ENCODE measurements at regions not wholly inside any gene's neighbourhood (a gene's known extent, or its start where the extent isn't known, plus 50 kb on each side); places are given as distances from the start of the nearest gene placed in this dataset.

GRCh38 chr2:235267251-235267650, 226.6 kb upstream of the AGAP1 start:
- TF ChIP-seq JUN (IDR thresholded peaks at IDR 0.05; ENCODE audit: borderline replicate concordance, insufficient read depth, insufficient read length, low read depth) = no peak
- BruUV-seq (replicated peaks) = no TSS peak
- H3K79me2 ChIP-seq (ENCODE audit: control insufficient read depth, insufficient read depth, low read length) = no peaks in the 10 kb centered on the region
- H3K27me3 ChIP-seq (ENCODE audit: control insufficient read depth in 2 of 2, insufficient read depth in 2 of 2, low read length in 2 of 2) = no peaks in the 10 kb centered on the region
- no peak overlapping the region for H3K4me2 ChIP-seq (ENCODE audit: insufficient read depth, low read length)
- intact Hi-C loops (cut with micrococcal nuclease) (no loop called here), dilution Hi-C loops (cut with MboI; ENCODE audit: extremely low pct_ligation_motif_present, low sequenced_read_pairs) (no loop called here)
- no peaks in the 10 kb centered on the region for H4K20me1 ChIP-seq (replicated peaks; ENCODE audit: control insufficient read depth, extremely low read depth, insufficient read depth, low read length)
- peaks cover 33% of the 10 kb centered on the region for H3K4me1 ChIP-seq (ENCODE audit: control insufficient read depth, extremely low read depth, insufficient read depth, low read length)
- no peaks in the 10 kb centered on the region for H3K36me3 ChIP-seq (ENCODE audit: control insufficient read depth in 2 of 2, extremely low read depth in 1 of 2, insufficient read depth in 2 of 2, low read length in 2 of 2)
- FAIRE-seq (no peak), DNase-seq (ENCODE audit: low read depth, low spot score) (no peak)
- H3K4me3 ChIP-seq (replicated peaks in 1 of 3; ENCODE audit: insufficient read depth in 1 of 3, low read depth in 1 of 3, low read length in 3 of 3) = no peak overlapping the region
- H3K9me3 ChIP-seq (replicated peaks; ENCODE audit: control insufficient read depth, insufficient read depth, low read length) = no peaks in the 10 kb centered on the region
- POLR2A ChIA-PET = no interaction called here
- H2AFZ ChIP-seq (ENCODE audit: low read depth, low read length) = no peak overlapping the region
- no peaks in the 10 kb centered on the region for H3K9me1 ChIP-seq (replicated peaks; ENCODE audit: control insufficient read depth, extremely low read depth, insufficient read depth, low read length)
- CTCF ChIA-PET = interaction anchor here (1.0 kb wide), 1 partner anchor 19 kb away, joined by 3 read pairs; no protein-coding TSS in a partner anchor
- H3K9ac ChIP-seq (replicated peaks; ENCODE audit: extremely low read depth, insufficient read depth, low read length) = no peak overlapping the region
- no peak overlapping the region for H3K27ac ChIP-seq (ENCODE audit: insufficient read depth, low read depth, low read length)

- no peaks in the 10 kb centered on the region for H4K20me1 ChIP-seq (replicated peaks; ENCODE audit: control insufficient read depth, extremely low read depth, insufficient read depth, low read length)
- no peaks in the 10 kb centered on the region for H3K9me1 ChIP-seq (replicated peaks; ENCODE audit: control insufficient read depth, extremely low read depth, insufficient read depth, low read length)
- intact Hi-C loops (cut with micrococcal nuclease) = loop anchor here (1.0 kb wide), 1 partner anchor 226 kb away; the partner anchor contains the start of gene AGAP1
- no peaks in the 10 kb centered on the region for H3K27me3 ChIP-seq (ENCODE audit: control insufficient read depth in 2 of 2, insufficient read depth in 2 of 2, low read length in 2 of 2)
- peak; percentile 96 for FAIRE-seq
- no peak overlapping the region for H2AFZ ChIP-seq (ENCODE audit: low read depth, low read length)
- no peak for TF ChIP-seq CTCF (IDR thresholded peaks at IDR 0.05; ENCODE audit: extremely low read depth in 1 of 2, insufficient read depth in 1 of 2, low read depth in 1 of 2, low read length in 2 of 2)
- peak; percentile 19 for TF ChIP-seq POLR2A (IDR thresholded peaks at IDR 0.05; ENCODE audit: low read depth, low read length)
- peak; percentile 8 for TF ChIP-seq JUN (IDR thresholded peaks at IDR 0.05; ENCODE audit: borderline replicate concordance, insufficient read depth, insufficient read length, low read depth)
- TF ChIP-seq POLR2AphosphoS5 (IDR thresholded peaks at IDR 0.05; ENCODE audit: insufficient read depth, low read depth, low read length) = peak; percentile 36
- no peak overlapping the region for H3K9ac ChIP-seq (replicated peaks; ENCODE audit: extremely low read depth, insufficient read depth, low read length)
- DNase-seq (ENCODE audit: low read depth, low spot score) = peak; percentile 47
- no peak overlapping the region for H3K4me3 ChIP-seq (replicated peaks in 1 of 3; ENCODE audit: insufficient read depth in 1 of 3, low read depth in 1 of 3, low read length in 3 of 3)
- no peaks in the 10 kb centered on the region for H3K9me3 ChIP-seq (replicated peaks; ENCODE audit: control insufficient read depth, insufficient read depth, low read length)
- peak overlapping the region; percentile 91 for H3K4me2 ChIP-seq (ENCODE audit: insufficient read depth, low read length)
- POLR2A ChIA-PET = no interaction called here
- no peak overlapping the region for H3K27ac ChIP-seq (ENCODE audit: insufficient read depth, low read depth, low read length)
- CTCF ChIA-PET = no interaction called here
- peaks cover 29% of the 10 kb centered on the region for H3K4me1 ChIP-seq (ENCODE audit: control insufficient read depth, extremely low read depth, insufficient read depth, low read length)
- BruUV-seq (replicated peaks) = no TSS peak
- H3K79me2 ChIP-seq (ENCODE audit: control insufficient read depth, insufficient read depth, low read length) = no peaks in the 10 kb centered on the region
- no peaks in the 10 kb centered on the region for H3K36me3 ChIP-seq (ENCODE audit: control insufficient read depth in 2 of 2, extremely low read depth in 1 of 2, insufficient read depth in 2 of 2, low read length in 2 of 2)
- dilution Hi-C loops (cut with MboI; ENCODE audit: extremely low pct_ligation_motif_present, low sequenced_read_pairs) = no loop called here
Measured at GRCh38 chr2:235268535-235268934, 225.3 kb upstream of the AGAP1 start.
